HG03354 (cell line): ENCODE measurements at regions not wholly inside any gene's neighbourhood (a gene's known extent, or its start where the extent isn't known, plus 50 kb on each side); places are given as distances from the start of the nearest gene placed in this dataset.
"Not testable (repeated sequence)": the region's sequence is repeated elsewhere in the genome, so short reads cannot be mapped to it uniquely, and the experiment has no call there.

ENCODE experiments used
- ATAC-seq: cut with Tn5 transposase; IDR thresholded peaks from one replicate; pipeline ENCODE4 v1.9.1; 2021; ENCODE audit warnings: mild to moderate bottlenecking; ENCODE audit not compliant: unreplicated experiment, poor library complexity, severe bottlenecking

DNA sequence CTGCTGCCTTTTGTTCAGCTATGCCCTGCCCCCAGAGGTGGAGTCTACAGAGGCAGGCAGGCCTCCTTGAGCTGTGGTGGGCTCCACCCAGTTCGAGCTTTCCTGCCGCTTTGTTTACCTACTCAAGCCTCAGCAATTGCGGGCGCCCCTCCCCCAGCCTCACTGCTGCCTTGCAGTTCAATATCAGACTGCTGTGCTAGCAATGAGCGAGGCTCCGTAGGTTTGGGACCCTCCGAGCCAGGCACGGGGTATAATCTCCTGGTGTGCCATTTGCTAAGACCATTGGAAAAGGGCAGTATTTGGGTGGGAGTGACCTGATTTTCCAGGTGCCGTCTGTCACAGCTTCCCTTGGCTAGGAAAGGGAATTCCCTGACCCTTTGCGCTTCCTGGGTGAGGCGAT, 51.9 kb downstream of the DIPK2A start:
- not testable (repeated sequence) for ATAC-seq

DNA sequence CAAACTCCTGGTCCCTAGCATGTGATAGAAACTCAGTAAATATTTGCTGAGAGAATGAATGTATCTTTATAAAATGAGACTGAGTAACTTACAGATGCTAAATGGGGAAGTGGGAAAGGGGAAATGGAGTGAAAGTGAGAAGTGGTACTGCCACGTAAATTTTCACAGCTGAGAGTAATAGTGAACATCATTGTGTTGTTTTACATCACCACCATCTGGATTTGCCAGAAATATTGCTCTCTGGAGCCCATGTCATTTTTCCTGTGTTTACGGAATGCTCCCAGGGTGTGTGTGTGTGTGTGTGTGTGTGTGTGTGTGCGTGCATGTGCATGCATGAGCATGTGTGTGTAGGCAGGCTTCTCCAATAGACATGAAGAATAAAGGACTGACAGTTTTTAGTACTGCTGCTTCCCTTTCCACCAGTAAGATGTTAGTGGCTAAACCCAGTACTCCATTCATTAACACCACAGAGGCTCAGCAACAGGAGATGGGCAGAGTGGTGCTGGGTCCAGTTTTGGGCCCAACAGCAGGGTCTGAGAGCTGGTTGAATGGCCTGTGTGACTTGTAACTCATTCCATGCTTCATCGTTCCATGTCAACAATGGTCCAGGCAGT, 57.3 kb downstream of the DIPK2A start:
- peak; percentile 90 for ATAC-seq

GRCh38 chr3:144029769-144030168, 58.1 kb downstream of the DIPK2A start:
- no peak for ATAC-seq

DNA sequence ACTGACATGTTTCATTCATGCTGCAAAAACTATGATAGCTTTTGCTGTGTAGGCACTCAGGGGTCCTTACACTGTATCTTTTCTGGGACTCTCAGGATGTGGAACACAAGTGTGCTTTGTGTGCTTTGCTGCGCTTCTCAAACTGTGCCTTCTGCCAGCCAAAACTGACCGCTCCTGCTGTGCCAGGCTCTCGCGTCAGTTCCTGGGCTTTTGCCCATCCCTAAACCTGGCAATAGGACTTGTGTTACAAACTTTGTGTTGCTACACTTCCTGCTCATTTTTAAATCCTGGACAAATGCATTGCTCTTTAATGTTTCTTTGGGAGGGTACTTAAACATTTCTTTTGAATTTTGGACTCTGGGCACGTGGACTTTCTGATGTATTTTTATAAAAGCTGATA, 60.3 kb downstream of the DIPK2A start:
- ATAC-seq = no peak

- peak; percentile 74 for ATAC-seq
Observed at GRCh38 chr3:144032531-144033239, 61.1 kb downstream of the DIPK2A start.

- ATAC-seq = no peak
Observed at GRCh38 chr3:144033240-144033589, 61.6 kb downstream of the DIPK2A start.

GRCh38 chr3:144033863-144034262, 62.2 kb downstream of the DIPK2A start:
- ATAC-seq = no peak

DNA sequence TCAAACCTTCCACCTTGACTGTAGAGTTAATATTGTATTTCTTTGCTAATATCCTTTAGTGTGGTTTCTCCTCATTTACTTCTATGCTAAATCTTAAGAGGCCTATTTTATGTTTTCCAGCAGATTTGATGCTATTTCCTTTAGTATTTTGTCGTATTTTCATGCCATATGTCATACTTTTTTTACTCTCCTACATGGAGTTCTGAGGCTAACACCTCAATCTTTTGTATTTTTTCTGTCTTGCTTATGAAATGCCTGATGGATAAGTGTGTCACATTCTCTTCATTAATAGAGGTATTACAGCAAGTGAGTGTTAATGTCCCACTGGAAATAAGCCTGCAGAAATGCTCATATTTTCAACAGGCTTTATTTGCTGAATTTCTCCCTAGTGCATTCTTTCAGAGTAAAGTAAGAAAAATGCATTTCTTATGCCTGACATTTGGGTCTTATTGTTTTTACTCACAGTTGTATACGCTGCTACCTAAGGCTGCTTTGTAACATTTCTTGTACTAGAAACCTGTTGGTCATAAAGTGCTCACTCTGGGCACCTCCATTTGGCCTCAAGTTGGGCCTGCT, 63.2 kb downstream of the DIPK2A start:
- no peak for ATAC-seq

DNA sequence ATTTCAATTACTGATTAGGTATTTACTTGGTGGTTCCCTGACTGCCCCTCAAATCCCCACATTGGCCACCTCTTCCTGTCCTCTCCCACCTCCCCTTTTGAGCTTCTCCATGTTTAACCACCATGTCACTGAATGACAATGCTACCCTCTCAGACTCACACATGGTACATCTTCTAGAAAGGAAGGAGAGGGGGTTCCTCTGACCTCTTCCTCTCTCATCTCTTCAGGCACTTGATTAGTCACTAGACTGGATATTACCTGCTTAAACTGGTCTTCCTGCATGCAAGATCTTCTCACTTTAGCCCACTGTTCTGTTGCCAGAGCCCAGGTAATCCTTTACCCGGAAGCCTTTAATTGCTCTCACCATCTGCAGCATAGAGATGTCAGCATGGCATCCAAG, 64.9 kb downstream of the DIPK2A start:
- peak; percentile 33 for ATAC-seq

GRCh38 chr3:144039661-144040060, 68.0 kb downstream of the DIPK2A start:
- no peak for ATAC-seq

DNA sequence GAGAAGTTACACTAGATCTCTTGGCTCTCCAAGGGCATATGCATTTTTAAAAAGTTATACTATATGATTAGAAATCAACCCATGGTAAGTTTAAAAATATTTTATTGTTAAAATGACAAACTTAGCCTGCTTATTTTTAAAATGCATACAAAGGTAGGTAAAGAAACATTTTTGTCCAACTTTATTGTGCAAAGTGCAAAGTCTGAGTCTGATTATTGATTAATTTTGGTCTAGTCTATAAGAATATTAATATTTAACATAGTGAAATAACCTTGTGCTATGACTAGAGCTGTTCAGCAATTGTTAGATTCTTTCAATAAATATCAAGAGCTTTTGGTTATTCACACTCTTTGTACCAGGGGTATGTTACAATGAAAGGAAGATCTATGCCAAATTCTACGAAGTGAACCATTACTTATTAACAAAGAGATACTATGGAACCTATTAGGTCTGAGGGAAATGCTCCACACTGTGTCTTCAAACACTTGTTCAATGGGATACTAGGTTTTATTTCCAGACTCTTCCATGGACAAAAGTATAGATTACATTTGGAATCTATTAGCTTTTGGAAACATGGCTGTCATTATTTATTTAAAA, 70.4 kb downstream of the DIPK2A start:
- ATAC-seq = no peak

DNA sequence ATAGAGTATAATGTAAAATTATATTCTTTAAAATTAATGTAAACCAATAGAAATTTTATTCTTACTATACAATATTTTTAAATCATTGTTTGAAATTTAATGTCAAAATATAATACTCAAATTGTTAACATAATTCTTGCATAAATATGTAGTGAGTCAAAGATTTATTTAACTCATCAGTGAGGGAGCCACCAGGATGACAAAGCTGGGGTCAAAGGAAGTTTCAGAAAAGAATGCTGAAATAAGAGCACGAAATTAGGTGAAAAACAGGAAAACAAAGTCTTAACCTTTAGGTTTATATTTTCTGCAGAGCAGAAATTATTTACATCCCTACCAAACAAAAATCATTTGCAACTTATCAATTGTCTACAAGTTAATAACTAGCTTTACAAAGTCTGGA, 74.1 kb downstream of the DIPK2A start:
- ATAC-seq = no peak

- ATAC-seq = no peak
Observed at GRCh38 chr3:144049374-144049773, 77.8 kb downstream of the DIPK2A start.

- no peak for ATAC-seq
Observed at GRCh38 chr3:144051211-144051610, 79.6 kb downstream of the DIPK2A start.

DNA sequence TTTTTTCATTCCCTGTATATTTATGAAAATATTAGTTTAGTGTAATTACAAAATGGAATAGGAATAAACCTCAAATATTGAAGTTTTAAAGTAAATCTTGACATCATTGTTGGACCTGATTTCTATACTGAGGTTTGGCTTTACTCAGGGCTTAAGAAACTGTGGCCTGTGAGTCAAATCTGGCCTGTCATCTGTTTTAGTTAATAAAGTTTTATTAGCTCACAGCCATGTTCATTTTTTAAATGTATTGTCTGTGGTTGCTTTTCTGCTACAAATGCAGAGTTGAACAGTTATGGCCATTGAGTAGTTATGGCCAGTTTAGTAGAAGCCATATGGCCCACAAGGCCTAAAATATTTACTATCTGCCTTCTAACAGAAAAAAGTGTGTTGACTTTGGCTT, 80.7 kb downstream of the DIPK2A start:
- no peak for ATAC-seq

- ATAC-seq = no peak
Observed at GRCh38 chr3:144053121-144053520, 81.5 kb downstream of the DIPK2A start.

DNA sequence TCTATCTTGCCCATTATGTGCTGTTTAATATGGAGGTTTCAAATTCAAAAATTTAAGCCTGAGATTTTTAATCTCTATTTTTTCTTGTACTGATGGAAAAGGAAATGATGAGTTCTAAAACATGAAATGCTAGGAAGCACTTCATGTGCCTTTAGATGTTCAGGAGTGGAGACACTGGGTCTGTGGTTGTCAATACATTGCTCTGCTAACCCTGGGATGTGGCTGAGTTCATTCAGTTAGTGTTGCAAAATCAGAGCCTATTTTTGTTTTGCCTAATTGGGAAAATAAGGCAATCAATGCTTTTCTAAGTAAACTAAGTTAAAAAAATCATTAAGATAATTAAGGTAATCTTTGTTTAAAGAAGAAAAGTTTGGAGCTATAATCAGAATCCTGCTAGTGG, 83.1 kb downstream of the DIPK2A start:
- ATAC-seq = no peak

GRCh38 chr3:144055604-144056003, 84.0 kb downstream of the DIPK2A start:
- ATAC-seq = no peak

DNA sequence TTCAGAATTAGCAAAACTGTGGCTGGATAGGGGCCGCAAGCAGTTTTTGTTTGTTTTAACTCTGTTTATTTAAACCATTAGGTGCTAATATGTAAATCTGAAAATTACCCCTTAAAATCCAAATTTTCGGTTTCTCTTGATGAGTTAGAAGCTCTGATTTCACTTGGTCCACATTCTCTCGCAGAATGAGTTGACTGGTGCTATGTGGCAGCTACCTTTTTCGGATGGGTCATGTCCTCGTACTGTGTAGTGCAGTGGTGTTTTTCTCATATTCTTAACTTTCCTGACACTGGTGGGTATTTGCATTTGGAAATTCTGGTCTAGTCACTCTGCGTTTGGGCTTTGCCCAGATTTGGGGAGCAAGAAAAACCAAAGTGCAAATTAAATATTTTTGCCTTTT, 87.1 kb downstream of the DIPK2A start:
- ATAC-seq = no peak

- ATAC-seq = no peak
Observed at GRCh38 chr3:144059481-144059880, 87.9 kb downstream of the DIPK2A start.

- no peak for ATAC-seq
Observed at GRCh38 chr3:144060881-144061280, 89.3 kb downstream of the DIPK2A start.
